Hepatic stellate cell (primary cell): ENCODE measurements at regions not wholly inside any gene's neighbourhood (a gene's known extent, or its start where the extent isn't known, plus 50 kb on each side); places are given as distances from the start of the nearest gene placed in this dataset.

Source experiments
- DNase-seq: peaks from one replicate; pipeline ENCODE4 v3.0.0; 2011; ENCODE audit warnings: low spot score

DNA sequence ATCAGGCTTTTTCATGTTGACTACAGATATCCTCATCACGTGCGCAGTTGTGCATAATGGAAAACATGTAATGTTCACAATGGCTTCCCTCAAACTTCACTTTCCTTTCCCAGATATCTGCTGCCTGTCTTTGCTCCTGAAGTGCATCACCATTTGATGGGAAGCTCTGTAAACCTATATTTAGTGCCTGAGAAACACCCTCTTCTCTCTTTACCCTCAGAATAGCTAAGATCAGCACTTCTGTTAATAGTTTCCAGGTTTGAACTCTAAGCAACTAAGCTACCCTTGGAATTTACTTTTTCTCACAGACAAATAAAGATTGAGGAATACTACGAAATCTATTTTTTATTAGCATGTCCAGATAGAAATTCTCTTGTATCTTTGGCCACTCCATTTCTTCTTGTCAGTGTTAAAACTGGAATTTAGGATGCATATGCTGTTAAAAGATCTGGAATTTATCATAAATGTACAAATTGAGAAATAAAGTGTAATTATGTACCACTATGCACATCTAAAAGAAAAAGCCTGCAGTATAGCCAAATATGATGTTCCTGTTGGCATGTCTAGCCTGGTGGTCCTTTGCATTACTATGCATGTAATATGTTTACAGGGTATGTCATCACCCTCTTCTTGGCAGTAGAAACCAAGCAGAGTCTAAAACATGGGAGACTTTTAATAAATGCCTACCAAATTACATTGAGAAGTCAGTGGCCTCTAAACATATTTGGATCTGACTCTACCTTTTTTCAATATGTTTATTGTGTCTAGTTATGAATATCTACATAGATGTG is 278.7 kb downstream of the FIGN start:
- DNase-seq, result no peak

DNA sequence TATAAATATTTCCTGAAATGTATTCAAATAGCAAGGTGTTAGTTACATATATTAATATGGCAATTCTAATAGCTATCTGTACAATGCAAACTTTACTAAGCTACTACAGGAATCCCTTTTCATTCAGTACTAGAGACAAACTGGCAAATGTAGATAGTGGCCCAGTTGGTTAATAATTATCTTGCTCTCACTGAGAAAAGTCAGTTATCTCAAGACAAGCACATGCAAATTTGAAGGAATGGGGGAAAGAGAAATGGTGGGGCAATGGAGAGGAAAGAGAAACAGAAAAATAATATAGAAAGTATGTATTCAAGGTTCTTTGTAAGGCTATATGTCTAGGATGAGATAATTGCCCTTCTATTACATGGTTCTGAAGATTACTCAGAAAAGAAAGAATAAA is 280.0 kb downstream of the FIGN start:
- no peak for DNase-seq

DNA sequence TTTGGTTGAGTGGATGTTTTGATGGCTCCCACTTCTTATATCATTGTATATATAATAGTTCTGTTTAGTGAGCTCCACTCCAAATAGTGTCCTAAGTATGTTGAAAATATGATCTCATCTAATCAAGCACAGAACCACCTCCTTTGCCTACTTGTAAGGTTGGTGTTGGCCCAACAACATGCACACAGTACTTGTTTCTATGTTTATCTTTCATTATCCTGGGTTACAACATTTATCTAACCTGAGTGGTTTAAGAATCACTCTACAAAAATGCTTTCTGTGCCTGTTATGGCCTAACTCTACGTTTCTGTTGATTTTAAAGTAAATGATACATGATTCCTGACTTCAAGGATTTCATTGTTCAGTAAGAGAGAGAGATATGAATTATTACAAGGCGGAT is 281.9 kb downstream of the FIGN start:
- no peak for DNase-seq

DNA sequence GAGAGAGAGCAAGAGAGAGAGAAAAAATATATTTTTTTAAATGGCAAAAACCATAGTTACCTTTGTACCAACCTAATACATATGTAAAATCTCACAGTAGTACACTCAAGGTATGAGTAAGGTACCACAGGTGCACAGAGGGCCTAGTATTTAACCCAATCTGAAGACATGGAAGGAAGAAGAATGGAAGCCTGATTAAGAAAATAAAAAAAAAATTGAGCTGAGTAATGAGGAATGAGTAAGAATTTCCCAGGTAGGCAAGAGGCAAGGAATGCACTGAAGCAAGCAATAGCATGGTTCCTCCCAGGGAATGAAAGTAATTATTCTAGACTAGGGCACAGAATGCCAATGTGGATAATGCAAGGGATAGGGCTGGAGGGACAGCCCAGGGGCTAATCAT is 294.2 kb downstream of the FIGN start:
- no peak for DNase-seq

DNA sequence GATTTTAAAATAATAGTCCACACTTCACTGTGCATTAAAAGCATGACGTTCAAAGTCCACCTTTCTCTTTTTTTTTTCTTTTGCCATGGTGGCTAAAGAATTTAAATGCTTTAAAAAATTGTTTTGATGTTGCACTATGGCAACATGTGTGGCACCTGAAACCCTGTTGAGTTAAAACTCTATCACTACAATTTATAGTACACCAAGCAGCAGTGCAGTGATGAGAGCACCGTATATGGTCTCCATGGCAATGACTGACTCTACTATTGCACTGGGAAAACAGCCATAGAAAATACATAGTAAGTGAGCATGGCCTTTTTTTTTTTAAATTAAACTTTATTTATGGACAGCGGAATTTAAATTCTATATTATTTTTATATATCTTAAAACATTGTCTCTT is 298.8 kb downstream of the FIGN start:
- DNase-seq, result no peak

DNA sequence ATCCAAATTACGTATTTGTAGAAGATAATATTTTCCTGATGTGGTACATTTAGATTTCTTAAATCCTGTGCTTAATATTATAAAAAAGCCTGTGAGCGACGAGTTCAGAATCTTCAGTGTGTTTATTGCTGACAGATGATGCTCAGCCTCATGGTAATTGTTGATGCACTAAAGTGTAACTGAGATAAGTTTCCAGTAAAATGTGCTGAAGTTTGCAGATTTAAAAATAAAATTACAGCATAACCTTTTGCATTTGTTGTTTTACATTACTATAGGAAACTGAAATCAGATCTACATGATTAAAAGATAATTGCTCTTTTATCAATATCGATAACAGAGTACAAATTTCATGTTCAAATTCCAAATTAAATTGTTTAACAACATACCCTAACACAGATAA is 307.6 kb downstream of the FIGN start:
- no peak for DNase-seq

DNA sequence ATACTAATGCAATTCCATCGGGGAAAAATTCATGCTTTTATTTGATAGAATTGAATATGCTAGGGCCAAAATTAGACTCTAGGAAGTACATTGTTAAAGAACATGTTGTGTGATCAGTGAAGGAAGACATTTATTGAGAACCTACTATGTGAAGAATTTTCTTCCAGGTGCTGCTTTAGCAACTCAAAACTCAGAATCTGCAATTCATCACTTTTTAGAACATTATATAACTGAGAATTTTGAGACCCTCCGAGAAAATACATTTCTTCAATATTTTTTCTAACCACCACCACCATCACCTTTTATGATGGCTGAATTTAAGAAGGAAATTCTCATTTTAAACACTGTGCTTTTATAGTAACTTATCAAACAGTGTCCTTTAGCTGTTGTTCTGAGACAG is 315.2 kb downstream of the FIGN start:
- DNase-seq, result no peak

DNA sequence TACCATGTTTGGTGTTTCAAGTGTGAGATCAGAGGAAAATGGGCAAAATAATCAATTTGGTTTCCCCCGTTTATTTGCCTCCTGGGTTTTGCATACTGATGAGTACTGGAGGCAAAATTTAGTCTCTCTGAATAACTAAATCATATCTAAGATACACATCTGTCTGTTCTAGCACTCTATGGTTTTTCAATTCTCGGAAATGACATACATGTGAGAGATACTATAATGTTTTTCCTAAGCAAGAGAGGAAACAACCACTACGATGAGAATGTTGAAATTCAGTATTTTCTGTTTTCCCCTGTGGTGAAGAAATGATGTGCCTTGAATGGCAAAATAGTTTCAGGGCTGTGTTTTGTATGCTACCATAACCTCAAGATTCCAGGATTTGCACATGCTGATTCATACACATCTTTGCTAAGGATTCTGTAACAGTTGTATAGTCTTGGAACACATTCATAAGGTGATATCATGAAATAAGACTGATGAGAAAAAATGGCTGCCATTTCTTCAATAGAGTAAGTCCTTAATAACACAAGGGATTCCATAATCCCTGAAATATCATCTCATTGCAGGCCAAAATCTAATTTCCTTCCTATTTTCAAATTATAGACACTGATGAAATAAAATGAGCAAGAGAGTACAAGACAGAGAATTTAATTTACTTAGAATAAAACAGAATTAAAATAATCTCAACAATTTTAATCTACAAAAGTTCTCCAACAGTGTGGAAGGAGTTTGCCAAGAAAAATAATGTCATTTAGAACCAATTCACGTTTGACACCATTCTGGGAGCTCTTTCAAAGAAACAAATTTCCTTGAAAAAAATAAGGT is 316.6 kb downstream of the FIGN start:
- DNase-seq, result no peak

DNA sequence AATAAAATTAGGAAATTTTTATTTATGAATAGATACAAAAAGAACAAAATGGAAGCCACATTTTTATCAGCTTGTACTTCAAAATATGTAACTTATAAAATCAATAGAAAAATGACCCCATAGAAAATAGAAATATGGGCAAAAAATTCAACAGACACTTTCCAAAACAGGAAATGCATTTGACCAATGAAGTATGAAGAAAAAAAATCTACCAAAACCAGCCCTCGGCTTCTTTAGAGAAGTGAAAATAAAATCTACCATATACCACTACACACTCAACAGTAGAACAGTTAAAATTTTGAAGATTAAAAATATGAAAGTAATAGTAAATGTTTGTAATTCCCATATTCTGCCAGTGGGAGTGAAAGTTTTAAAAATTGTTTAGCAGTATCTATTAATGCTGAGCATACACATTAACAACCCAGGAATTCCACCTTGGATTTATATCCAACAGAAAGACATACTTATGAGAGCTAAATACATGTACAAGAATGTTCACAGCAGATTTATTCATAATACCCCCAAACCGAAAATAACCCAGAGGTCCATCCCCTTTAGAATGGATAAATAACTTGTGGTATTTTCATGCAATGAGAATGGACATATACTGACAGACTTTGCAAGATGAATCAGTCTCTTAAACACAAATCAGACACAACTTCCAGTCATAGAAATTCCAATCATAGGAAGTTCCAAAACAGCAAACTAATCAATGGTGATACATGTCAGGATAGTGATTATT is 318.0 kb downstream of the FIGN start:
- no peak for DNase-seq

DNA sequence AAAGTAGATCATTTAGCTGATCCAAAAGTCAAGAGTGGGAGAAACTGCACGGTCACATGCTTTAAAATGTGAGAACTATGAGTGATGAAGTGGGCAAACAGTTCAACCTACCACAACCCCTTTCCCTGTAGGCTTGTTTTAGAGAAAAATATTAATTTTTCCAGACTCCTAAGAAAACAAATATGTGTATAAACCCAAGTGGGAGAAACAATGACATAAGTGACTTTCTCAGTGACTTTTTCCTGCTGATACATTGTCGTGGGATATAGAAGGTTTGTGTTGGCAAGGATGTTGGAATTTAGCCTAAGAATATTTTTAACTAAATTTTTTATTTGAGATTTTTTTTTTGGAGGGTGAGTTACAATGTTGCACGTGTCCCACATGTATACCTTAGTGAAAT is 321.7 kb downstream of the FIGN start:
- DNase-seq, result no peak

DNA sequence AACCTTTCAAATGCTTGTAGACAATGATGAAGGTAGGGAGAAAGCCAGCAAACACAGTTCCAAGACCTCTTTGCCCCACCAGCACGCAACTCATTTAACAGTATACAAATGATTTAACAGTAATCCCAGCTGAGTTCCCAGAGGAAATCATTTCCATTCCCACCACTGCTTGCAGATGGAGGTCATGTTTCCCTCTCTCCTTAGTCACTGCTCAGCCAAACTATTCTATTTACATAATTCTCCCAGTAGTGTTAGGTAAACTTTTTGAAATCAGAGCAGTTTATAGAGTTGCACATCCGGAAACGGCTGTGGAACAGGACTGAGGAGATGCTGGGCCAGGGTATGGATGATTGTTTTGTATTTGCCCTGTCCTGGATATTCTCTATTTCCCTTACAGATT is 328.5 kb downstream of the FIGN start:
- no peak for DNase-seq

DNA sequence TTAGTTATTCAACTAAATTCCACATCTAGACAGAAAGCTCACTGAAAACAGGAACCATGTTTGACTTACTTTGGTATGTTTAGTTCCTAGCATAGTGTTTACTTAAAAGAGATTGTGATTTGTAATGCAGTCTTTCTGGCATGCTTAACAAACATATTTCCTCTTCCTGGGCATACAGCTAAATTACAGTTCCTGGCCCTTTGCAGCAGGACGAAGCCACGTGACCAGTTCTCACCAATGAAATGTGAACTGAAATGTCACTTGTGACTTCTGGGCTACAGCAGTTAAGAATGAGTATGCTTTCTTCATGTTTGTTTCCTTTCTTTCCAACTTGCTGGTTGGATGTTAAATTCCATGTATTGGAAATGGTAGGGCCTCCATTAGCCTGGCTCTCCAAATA is 330.5 kb downstream of the FIGN start:
- DNase-seq, result no peak

DNA sequence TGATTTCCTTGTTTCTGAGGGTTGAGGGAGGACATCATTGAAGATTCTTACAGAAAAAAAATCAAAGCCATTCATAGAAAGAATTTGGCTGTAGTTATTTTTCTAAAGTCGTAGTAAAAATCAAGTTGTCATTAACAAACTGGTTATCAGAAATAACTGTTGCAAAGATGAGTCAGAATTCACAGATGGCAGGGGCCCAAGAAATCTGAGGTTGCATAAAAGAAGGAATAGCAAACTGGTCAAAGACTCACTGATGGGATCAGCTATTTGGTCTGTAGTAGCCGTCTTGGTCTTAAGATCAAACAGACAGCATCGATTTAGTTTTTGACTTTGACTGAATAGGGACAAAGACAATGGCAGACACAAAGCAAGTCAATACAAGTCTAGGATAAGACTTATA is 334.3 kb downstream of the FIGN start:
- no peak for DNase-seq

DNA sequence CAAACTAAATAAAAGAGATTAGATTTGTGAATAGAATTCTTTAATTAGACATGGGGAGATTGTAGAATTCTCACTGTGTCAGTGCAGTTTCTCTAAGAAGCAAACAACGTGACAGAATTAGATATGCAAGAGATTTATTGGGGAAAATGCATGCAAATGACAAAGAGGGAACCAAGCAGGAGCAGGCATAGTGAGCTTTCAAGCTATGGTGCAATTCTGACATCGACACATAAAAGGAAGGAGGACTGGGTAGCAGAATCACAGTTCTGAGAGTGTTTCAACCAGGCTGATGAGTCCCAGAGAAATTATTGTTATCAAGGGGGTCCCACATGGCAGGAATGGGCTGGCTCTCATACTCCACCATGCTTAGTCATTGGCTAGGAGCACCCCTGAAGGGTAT is 338.4 kb downstream of the FIGN start:
- DNase-seq, result no peak

DNA sequence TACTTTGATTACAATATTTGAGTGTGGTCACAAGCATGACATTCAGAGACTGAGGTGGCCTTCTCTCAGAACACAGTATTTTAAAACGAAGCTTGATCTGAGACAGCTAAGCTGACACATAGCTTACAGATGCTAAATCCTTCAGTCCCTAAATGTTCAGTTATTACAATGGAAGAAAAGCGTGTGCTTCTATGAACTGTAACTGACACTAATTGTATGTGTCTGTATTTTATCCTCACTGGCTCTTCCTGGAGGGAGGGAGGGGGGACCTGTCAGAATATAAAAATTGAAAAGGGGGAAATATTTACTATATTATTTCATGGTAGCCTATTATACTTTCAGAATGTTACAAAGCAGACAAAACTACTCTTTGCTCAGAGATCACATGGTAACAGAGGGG is 340.2 kb downstream of the FIGN start:
- DNase-seq, result no peak

DNA sequence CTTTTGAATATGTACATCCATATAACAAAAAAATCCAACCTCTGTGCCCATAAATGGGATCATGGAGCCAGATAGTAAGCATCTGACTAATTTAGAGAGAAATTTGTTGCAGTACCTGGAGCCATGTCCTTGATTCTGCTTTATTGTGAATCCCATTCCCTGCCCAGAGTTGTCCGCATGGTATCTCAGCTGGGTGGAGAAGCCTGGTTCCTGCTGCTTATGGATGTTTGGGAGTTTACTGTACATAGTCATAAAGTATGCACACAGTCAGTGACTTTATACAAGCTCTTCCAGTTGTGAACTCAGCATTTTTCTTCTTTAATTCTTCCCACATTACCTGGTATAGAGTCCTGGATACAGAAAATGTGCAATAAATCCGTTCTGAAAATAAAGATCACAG is 346.0 kb downstream of the FIGN start:
- DNase-seq, result no peak

DNA sequence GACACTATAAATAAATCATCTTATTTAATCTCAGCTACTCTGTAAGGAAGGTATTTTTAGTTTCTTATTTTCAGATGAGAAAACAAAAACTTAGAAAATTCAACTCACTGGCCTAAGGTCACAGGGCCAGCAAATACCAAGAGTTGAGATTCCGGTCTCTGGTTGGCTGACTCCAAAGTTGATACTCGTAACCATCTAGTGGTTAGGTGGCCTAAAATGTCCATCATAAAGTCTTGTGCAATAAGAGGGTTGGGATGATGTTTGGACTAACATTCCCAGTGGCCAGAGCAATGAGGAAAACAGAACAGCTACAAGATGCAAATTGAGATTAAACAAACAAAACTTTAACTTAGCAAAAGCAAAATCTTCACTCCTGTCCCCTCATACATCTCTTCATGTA is 360.3 kb downstream of the FIGN start:
- no peak for DNase-seq

DNA sequence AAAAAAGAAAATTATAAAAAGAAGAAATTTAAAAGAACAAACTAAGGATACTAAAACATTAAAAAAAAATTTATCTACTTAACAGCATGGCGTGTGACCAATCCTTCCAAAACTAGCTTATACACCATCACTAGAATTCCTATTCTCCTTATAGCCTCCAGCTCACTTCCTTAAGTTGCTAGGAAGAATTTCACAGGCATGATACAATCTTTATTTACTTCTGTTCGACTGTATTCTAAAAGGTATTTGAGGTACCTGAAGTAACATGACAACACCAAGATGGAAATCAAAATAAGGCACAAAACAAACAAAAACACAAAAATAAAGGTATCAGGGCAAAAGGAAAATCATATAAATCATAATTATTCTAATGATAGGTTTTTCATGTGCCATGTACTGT is 360.7 kb downstream of the FIGN start:
- DNase-seq, result no peak

DNA sequence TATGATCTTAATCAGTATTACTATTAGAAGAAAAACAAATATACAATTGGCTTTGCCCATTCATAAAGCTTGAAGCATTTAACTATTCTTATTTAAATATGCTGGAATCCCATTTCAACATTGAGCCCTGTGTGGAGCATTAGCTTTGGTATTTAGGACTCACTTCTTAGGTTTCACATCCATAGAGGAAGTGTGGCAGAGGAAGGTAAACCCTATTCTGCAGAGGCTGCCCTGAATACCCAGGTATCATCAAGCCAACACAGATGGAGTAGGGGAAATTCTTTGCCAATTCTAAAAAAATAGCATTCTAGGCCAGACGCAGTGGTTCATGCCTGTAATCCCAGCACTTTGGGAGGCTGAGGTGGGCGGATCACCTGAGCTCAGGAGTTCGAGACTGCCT is 361.5 kb downstream of the FIGN start:
- DNase-seq, result no peak

DNA sequence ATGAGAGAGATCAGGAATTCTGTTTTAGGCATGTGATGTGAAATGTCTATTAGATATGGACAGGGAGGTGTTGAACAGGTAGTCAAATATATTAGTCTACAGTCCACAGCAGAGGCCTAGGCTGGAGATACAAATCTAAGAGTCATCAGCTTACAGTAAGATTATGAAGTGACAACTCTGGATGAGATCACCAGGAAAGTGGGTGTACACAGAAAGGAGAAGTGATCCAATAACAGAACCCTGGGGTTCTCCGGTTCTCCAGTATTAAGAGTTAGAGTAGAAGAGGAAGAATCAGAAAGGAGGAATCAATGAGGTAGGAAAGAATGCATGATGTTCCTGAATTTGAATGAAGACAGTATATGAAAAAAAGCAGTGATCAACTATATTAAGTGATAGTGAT is 362.3 kb downstream of the FIGN start:
- DNase-seq, result no peak

DNA sequence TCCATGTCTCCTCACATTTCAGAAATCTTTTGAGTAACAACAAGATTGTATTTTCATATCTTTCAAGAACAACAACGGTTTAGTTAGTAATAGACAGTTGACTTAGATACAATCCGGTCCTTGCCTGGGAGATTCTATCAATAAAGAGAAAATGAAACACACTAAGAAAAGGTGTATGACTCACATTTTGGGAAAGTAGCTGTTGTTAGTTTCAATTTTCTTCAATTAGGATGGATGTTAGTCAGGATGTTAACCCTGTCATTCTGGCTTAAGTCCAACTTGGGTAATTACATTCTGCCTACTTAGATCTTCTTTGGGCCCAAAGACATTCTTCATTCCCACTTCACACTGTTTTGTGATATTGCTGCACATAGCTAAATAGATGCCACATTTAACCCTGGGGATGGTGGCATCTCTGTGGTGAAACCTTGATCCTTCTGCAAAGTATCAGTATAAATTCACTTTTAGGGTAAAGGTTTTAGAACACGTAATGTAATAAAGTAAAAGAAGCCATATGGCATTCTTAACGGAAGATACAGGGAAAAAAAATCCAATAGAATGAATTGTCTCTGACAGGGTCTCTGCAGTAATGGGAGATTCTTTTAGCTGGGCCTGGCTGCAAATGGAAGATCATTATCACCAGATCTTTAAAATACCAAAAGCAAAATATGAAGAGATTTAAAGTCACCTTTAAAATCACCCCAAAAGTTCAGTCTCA is 365.5 kb downstream of the FIGN start:
- DNase-seq, result no peak

DNA sequence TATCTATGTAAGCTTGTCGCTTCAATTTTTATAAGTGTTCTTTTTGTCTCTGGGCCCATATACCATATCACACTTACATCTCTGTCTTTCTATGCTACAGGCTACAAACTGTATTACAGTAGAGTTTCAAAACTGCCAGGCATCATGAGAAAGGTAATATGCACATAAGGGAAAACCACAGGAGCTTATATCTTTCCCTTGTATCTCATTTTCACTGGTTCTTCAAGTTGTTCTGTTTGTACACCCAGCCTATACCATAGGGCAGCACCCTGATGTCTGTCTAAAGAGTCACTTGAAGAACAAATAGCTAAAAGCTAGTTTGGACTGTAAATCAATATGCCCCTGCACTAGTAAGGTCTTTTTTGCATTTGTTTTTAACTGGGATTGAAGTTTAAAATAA is 366.7 kb downstream of the FIGN start:
- no peak for DNase-seq
